Endothelial cell of umbilical vein (primary cell): ENCODE measurements at regions not wholly inside any gene's neighbourhood (a gene's known extent, or its start where the extent isn't known, plus 50 kb on each side); places are given as distances from the start of the nearest gene placed in this dataset.
"Not testable (repeated sequence)": the region's sequence is repeated elsewhere in the genome, so short reads cannot be mapped to it uniquely, and the experiment has no call there.

Experiments
- BruUV-seq: library from RNA; stranded (reverse); fragments of 400-500 nt; replicated peaks from 2 replicates; lab custom pipeline; 2021; lab: Mats Ljungman, UMichigan
- CTCF ChIA-PET: fragments of 300-600, 350-600 bp; sonication (Branson Sonifier 250); formaldehyde crosslinking; loops from one replicate; lab custom pipeline; 2021; ENCODE audit warnings: antibody characterized with exemption, inconsistent platforms; lab: Charles Lee
- POLR2A ChIA-PET: fragments of 300-600, 350-600 bp; sonication (Branson Sonifier 250); formaldehyde crosslinking; loops from one replicate; lab custom pipeline; 2021; ENCODE audit warnings: antibody characterized with exemption, inconsistent platforms; lab: Charles Lee
- DNase-seq: peaks from one replicate; pipeline ENCODE4 v3.0.0-alpha.2; 2011; ENCODE audit warnings: low read depth, low spot score
- FAIRE-seq: peaks from 2 replicates; lab custom pipeline; 2011; peaks lifted over from hg19 to GRCh38; lab: Jason Lieb, UNC
- H2AFZ ChIP-seq: 2 replicates; pipeline ENCODE4 v1.6.0; 2012; ENCODE audit warnings: low read depth, low read length, control low read depth, inconsistent platforms
- H3K27ac ChIP-seq: 2 replicates; pipeline ENCODE4 v1.5.1; 2011; ENCODE audit warnings: low read depth, mild to moderate bottlenecking, control low read depth, low read length, moderate library complexity; ENCODE audit not compliant: insufficient read depth
- H3K27me3 ChIP-seq, 2 experiments: 2 replicates each; pipeline versions ENCODE4 v1.6.0 to v1.6.1; 2011; ENCODE audit warnings: low read length in 2 of 2, mixed read lengths in 1 of 2; ENCODE audit not compliant: control insufficient read depth in 2 of 2, insufficient read depth in 2 of 2
- H3K36me3 ChIP-seq, 2 experiments: 2 replicates in 1 of 2; 3 replicates in 1 of 2; pipeline ENCODE4 v1.5.1; 2011; ENCODE audit warnings: low read length in 2 of 2, mild to moderate bottlenecking in 1 of 2, moderate library complexity in 1 of 2; ENCODE audit not compliant: control insufficient read depth in 2 of 2, insufficient read depth in 2 of 2; ENCODE audit errors: extremely low read depth in 1 of 2
- H3K4me1 ChIP-seq: 3 replicates; pipeline ENCODE4 v1.5.1; 2011; ENCODE audit warnings: mild to moderate bottlenecking, low read length; ENCODE audit not compliant: control insufficient read depth, insufficient read depth; ENCODE audit errors: extremely low read depth
- H3K4me2 ChIP-seq: 2 replicates; pipeline ENCODE4 v1.6.1; 2011; ENCODE audit warnings: low read length, control low read depth, mixed read lengths; ENCODE audit not compliant: insufficient read depth
- H3K4me3 ChIP-seq, 3 experiments: fragments of 200-600 bp in 1 of 3; sonication (generic), shearing (Covaris generic) in 1 of 3; replicated peaks in 1 of 3; 2 replicates each; pipeline ENCODE4 v1.5.1; 2011 to 2016; ENCODE audit warnings: control low read depth in 3 of 3, low read length in 3 of 3, mild to moderate bottlenecking in 2 of 3, inconsistent platforms in 1 of 3, low read depth in 1 of 3, moderate library complexity in 1 of 3; ENCODE audit not compliant: insufficient read depth in 1 of 3
- H3K79me2 ChIP-seq: 2 replicates; pipeline ENCODE4 v1.6.0; 2012; ENCODE audit warnings: low read length, inconsistent platforms; ENCODE audit not compliant: control insufficient read depth, insufficient read depth
- H3K9ac ChIP-seq: replicated peaks from 2 replicates; pipeline ENCODE3; 2011; ENCODE audit warnings: low read length, control low read depth; ENCODE audit not compliant: insufficient read depth; ENCODE audit errors: extremely low read depth
- H3K9me1 ChIP-seq: replicated peaks from 3 replicates; pipeline ENCODE4 v1.6.0; 2011; ENCODE audit warnings: mild to moderate bottlenecking, low read length; ENCODE audit not compliant: control insufficient read depth, insufficient read depth; ENCODE audit errors: extremely low read depth
- H3K9me3 ChIP-seq: replicated peaks from 2 replicates; pipeline ENCODE4 v1.5.1; 2012; ENCODE audit warnings: low read length, inconsistent platforms; ENCODE audit not compliant: control insufficient read depth, insufficient read depth
- H4K20me1 ChIP-seq: replicated peaks from 2 replicates; pipeline ENCODE3; 2011; ENCODE audit warnings: mild to moderate bottlenecking, low read length; ENCODE audit not compliant: control insufficient read depth, insufficient read depth; ENCODE audit errors: extremely low read depth
- dilution Hi-C: fragments of 300-500 bp; cut with MboI; formaldehyde crosslinking; loops from one replicate; pipeline ENCODE4 v1.15.0; 2019; ENCODE audit warnings: low sequenced_read_pairs; ENCODE audit not compliant: extremely low pct_ligation_motif_present
- intact Hi-C: fragments of 100-400 bp; cut with micrococcal nuclease; formaldehyde crosslinking; loops from one replicate; pipeline ENCODE4 v1.10.0; 2022

GRCh38 chr7:9727467-9727869 is 1246.2 kb upstream of the PHF14 start:
- H3K9me1 ChIP-seq, BruUV-seq, H3K27ac ChIP-seq, POLR2A ChIA-PET, H2AFZ ChIP-seq, H3K9me3 ChIP-seq, H3K27me3 ChIP-seq, H3K36me3 ChIP-seq, intact Hi-C loops, FAIRE-seq, CTCF ChIA-PET, H3K9ac ChIP-seq, H3K79me2 ChIP-seq, H3K4me3 ChIP-seq, DNase-seq, H3K4me1 ChIP-seq, dilution Hi-C loops, H3K4me2 ChIP-seq, H4K20me1 ChIP-seq: not testable (repeated sequence)

GRCh38 chr7:9728014-9728657 is 1245.5 kb upstream of the PHF14 start:
- H3K4me3 ChIP-seq, POLR2A ChIA-PET, H3K4me1 ChIP-seq, dilution Hi-C loops, H3K9me1 ChIP-seq, intact Hi-C loops, FAIRE-seq, H3K27ac ChIP-seq, H3K9ac ChIP-seq, H3K36me3 ChIP-seq, CTCF ChIA-PET, H3K27me3 ChIP-seq, DNase-seq, H3K79me2 ChIP-seq, H3K9me3 ChIP-seq, H2AFZ ChIP-seq, H3K4me2 ChIP-seq, BruUV-seq, H4K20me1 ChIP-seq: not testable (repeated sequence)
